Tibial nerve (tissue), 3 donors: ENCODE measurements at regions not wholly inside any gene's neighbourhood (a gene's known extent, or its start where the extent isn't known, plus 50 kb on each side); places are given as distances from the start of the nearest gene placed in this dataset.

Source experiments
- POLR2A ChIP-seq, 2 donors: fragments of 450-650 bp; IDR thresholded peaks; one replicate each; pipeline ENCODE4 v1.6.1; 2017; ENCODE audit warnings: antibody characterized with exemption in 2 of 2, mild to moderate bottlenecking in 2 of 2, moderate library complexity in 2 of 2
- TF ChIP-seq, protein P1 (sequence below), 5 experiments: fragments of 200-600 bp in 3 of 5; fragments of 450-650 bp in 2 of 5; sonication (generic) in 3 of 5; IDR thresholded peaks; one replicate each; pipeline ENCODE4 v1.5.1; 2016 to 2019; ENCODE audit warnings: antibody characterized with exemption in 5 of 5, mild to moderate bottlenecking in 3 of 5, moderate library complexity in 2 of 5

DNA sequence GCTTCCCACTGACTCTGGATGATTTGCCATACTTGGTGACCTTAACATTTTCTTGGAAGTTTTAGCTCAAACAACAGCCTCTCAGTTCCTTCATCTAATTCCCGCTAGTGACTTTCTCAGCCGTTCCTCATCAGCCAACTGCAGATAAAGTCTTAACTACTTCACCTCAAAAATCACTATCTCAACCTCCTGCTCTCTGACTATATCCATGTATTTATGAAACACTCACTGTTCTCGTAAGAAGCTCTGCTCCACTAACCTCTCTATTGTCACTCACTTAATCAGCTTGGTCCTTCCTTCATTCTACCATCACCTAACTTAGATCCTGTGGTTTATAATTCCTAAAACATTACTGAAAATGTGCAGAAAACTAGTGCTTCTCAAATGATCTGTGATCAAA, 1551.6 kb downstream of the MRPL39 start:
- TF ChIP-seq, protein P1, sequence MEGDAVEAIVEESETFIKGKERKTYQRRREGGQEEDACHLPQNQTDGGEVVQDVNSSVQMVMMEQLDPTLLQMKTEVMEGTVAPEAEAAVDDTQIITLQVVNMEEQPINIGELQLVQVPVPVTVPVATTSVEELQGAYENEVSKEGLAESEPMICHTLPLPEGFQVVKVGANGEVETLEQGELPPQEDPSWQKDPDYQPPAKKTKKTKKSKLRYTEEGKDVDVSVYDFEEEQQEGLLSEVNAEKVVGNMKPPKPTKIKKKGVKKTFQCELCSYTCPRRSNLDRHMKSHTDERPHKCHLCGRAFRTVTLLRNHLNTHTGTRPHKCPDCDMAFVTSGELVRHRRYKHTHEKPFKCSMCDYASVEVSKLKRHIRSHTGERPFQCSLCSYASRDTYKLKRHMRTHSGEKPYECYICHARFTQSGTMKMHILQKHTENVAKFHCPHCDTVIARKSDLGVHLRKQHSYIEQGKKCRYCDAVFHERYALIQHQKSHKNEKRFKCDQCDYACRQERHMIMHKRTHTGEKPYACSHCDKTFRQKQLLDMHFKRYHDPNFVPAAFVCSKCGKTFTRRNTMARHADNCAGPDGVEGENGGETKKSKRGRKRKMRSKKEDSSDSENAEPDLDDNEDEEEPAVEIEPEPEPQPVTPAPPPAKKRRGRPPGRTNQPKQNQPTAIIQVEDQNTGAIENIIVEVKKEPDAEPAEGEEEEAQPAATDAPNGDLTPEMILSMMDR (IDR thresholded peaks at IDR 0.05), result no peak
- TF ChIP-seq POLR2A (IDR thresholded peaks at IDR 0.05), result no peak
